Type B pancreatic cell (in vitro differentiated cells): ENCODE measurements at regions not wholly inside any gene's neighbourhood (a gene's known extent, or its start where the extent isn't known, plus 50 kb on each side); places are given as distances from the start of the nearest gene placed in this dataset.

Source experiments
- DNase-seq: peaks from one replicate; pipeline ENCODE4 v3.0.0; 2021; ENCODE audit warnings: mixed read lengths; ENCODE audit not compliant: unreplicated experiment; ENCODE audit errors: extremely low spot score
- H3K27ac Mint-ChIP-seq: 2 replicates; pipeline ENCODE4 v1.8.0; 2021; ENCODE audit warnings: mild to moderate bottlenecking, mixed read lengths
- H3K27me3 Mint-ChIP-seq: 2 replicates; pipeline ENCODE4 v1.8.0; 2021; ENCODE audit warnings: mixed read lengths
- H3K36me3 Mint-ChIP-seq: 2 replicates; pipeline ENCODE4 v1.8.0; 2021; ENCODE audit warnings: mixed read lengths
- H3K4me1 Mint-ChIP-seq: one replicate; pipeline ENCODE4 v1.8.0; 2021; ENCODE audit warnings: mixed read lengths; ENCODE audit not compliant: unreplicated experiment
- H3K4me3 Mint-ChIP-seq: 2 replicates; pipeline ENCODE4 v1.8.0; 2021; ENCODE audit warnings: mild to moderate bottlenecking, mixed read lengths
- H3K9me3 Mint-ChIP-seq: 2 replicates; pipeline ENCODE4 v1.8.0; 2021; ENCODE audit warnings: mixed read lengths
- CTCF ChIP-seq: fragments of 200-600 bp; sonication (generic); conservative IDR thresholded peaks from 2 replicates; pipeline ENCODE4 v1.5.0; 2021; ENCODE audit warnings: antibody characterized with exemption, mild to moderate bottlenecking

GRCh38 chr4:167595898-167596297 lies 361.6 kb upstream of the SPOCK3 start:
- no peaks in the 10 kb centered on the region for H3K4me1 Mint-ChIP-seq
- TF ChIP-seq CTCF: no peak
- H3K9me3 Mint-ChIP-seq: no peaks in the 10 kb centered on the region
- H3K27me3 Mint-ChIP-seq: no peaks in the 10 kb centered on the region
- no peak overlapping the region for H3K27ac Mint-ChIP-seq
- no peaks in the 10 kb centered on the region for H3K36me3 Mint-ChIP-seq
- DNase-seq: no peak
- H3K4me3 Mint-ChIP-seq: no peak overlapping the region

GRCh38 chr4:167602157-167602556 lies 367.9 kb upstream of the SPOCK3 start:
- no peaks in the 10 kb centered on the region for H3K36me3 Mint-ChIP-seq
- no peaks in the 10 kb centered on the region for H3K4me1 Mint-ChIP-seq
- no peak for DNase-seq
- no peak overlapping the region for H3K27ac Mint-ChIP-seq
- no peaks in the 10 kb centered on the region for H3K9me3 Mint-ChIP-seq
- no peak overlapping the region for H3K4me3 Mint-ChIP-seq
- H3K27me3 Mint-ChIP-seq: no peaks in the 10 kb centered on the region
- no peak for TF ChIP-seq CTCF

GRCh38 chr4:167606551-167606950 lies 372.3 kb upstream of the SPOCK3 start:
- Mint-ChIP-seq H3K9me3 (no peaks in the 10 kb centered on the region), H3K27me3 (no peaks in the 10 kb centered on the region), H3K4me1 (no peaks in the 10 kb centered on the region), H3K36me3 (no peaks in the 10 kb centered on the region), H3K4me3 (no peak overlapping the region), H3K27ac (no peak overlapping the region)
- no peak for TF ChIP-seq CTCF
- DNase-seq: no peak

- no peaks in the 10 kb centered on the region for H3K4me1 Mint-ChIP-seq
- no peaks in the 10 kb centered on the region for H3K9me3 Mint-ChIP-seq
- no peak overlapping the region for H3K27ac Mint-ChIP-seq
Observed at GRCh38 chr4:167613381-167613780, 379.1 kb upstream of the SPOCK3 start.

GRCh38 chr4:167614866-167615265 lies 380.6 kb upstream of the SPOCK3 start:
- no peaks in the 10 kb centered on the region for H3K4me1 Mint-ChIP-seq
- H3K27me3 Mint-ChIP-seq: no peaks in the 10 kb centered on the region
- H3K4me3 Mint-ChIP-seq: no peak overlapping the region
- no peak for DNase-seq
- H3K9me3 Mint-ChIP-seq: no peaks in the 10 kb centered on the region
- H3K27ac Mint-ChIP-seq: no peak overlapping the region
- TF ChIP-seq CTCF: no peak
- no peaks in the 10 kb centered on the region for H3K36me3 Mint-ChIP-seq

More at GRCh38 chr4:167613381-167613780, 379.1 kb upstream of the SPOCK3 start:
- no peak for DNase-seq
- no peaks in the 10 kb centered on the region for H3K27me3 Mint-ChIP-seq
- H3K36me3 Mint-ChIP-seq: no peaks in the 10 kb centered on the region
- H3K4me3 Mint-ChIP-seq: no peak overlapping the region
- no peak for TF ChIP-seq CTCF

GRCh38 chr4:167616476-167616875 lies 382.2 kb upstream of the SPOCK3 start:
- Mint-ChIP-seq H3K27me3 (no peaks in the 10 kb centered on the region), H3K9me3 (no peaks in the 10 kb centered on the region), H3K4me3 (no peak overlapping the region), H3K4me1 (no peaks in the 10 kb centered on the region), H3K27ac (no peak overlapping the region), H3K36me3 (no peaks in the 10 kb centered on the region)
- no peak for TF ChIP-seq CTCF
- no peak for DNase-seq
